DMS79 (cell line): ENCODE measurements at regions not wholly inside any gene's neighbourhood (a gene's known extent, or its start where the extent isn't known, plus 50 kb on each side); places are given as distances from the start of the nearest gene placed in this dataset.
"Not testable (repeated sequence)": the region's sequence is repeated elsewhere in the genome, so short reads cannot be mapped to it uniquely, and the experiment has no call there.

Experiments
- DNase-seq: peaks from one replicate; lab custom pipeline; 2025; lab: John Stamatoyannopoulos, UW

GRCh38 chr18:30623401-30624065 is 419.0 kb downstream of the DSC3 start:
- DNase-seq, result no peak

GRCh38 chr18:30622635-30623034 is 419.9 kb downstream of the DSC3 start:
- no peak for DNase-seq

GRCh38 chr18:30622104-30622503 is 420.4 kb downstream of the DSC3 start:
- no peak for DNase-seq

GRCh38 chr18:30618567-30618966 is 424.0 kb downstream of the DSC3 start:
- DNase-seq, result no peak

GRCh38 chr18:30616414-30616813 is 426.1 kb downstream of the DSC3 start:
- DNase-seq, result no peak

- DNase-seq, result no peak
These were observed 429.1 kb downstream of the DSC3 start for GRCh38 chr18:30613467-30613801.

- no peak for DNase-seq
These were observed 441.0 kb downstream of the DSC3 start for GRCh38 chr18:30601541-30601940.

GRCh38 chr18:30597202-30597601 is 445.3 kb downstream of the DSC3 start:
- DNase-seq, result no peak

- DNase-seq, result no peak
These were observed 445.9 kb downstream of the DSC3 start for GRCh38 chr18:30596635-30597034.

GRCh38 chr18:30595942-30596341 is 446.6 kb downstream of the DSC3 start:
- DNase-seq, result no peak

GRCh38 chr18:30594911-30595310 is 447.6 kb downstream of the DSC3 start:
- not testable (repeated sequence) for DNase-seq

GRCh38 chr18:30591462-30591861 is 451.1 kb downstream of the DSC3 start:
- no peak for DNase-seq

GRCh38 chr18:30588673-30589164 is 453.8 kb downstream of the DSC3 start:
- DNase-seq, result no peak

- no peak for DNase-seq
These were observed 458.8 kb downstream of the DSC3 start for GRCh38 chr18:30583768-30584167.

GRCh38 chr18:30582078-30582477 is 460.5 kb downstream of the DSC3 start:
- DNase-seq, result no peak

GRCh38 chr18:30578707-30579106 is 463.8 kb downstream of the DSC3 start:
- DNase-seq, result no peak

GRCh38 chr18:30572214-30572613 is 470.3 kb downstream of the DSC3 start:
- no peak for DNase-seq

GRCh38 chr18:30568333-30568732 is 474.2 kb downstream of the DSC3 start:
- no peak for DNase-seq

GRCh38 chr18:30566877-30567276 is 475.7 kb downstream of the DSC3 start:
- DNase-seq, result no peak

- DNase-seq, result no peak
These were observed 480.3 kb downstream of the DSC3 start for GRCh38 chr18:30562231-30562630.

- no peak for DNase-seq
These were observed 486.4 kb downstream of the DSC3 start for GRCh38 chr18:30556112-30556511.

- no peak for DNase-seq
These were observed 497.1 kb downstream of the DSC3 start for GRCh38 chr18:30545393-30545792.

GRCh38 chr18:30544141-30544540 is 498.4 kb downstream of the DSC3 start:
- no peak for DNase-seq

- no peak for DNase-seq
These were observed 508.8 kb downstream of the DSC3 start for GRCh38 chr18:30533716-30534115.
